PC-3 (cell line): ENCODE measurements at regions not wholly inside any gene's neighbourhood (a gene's known extent, or its start where the extent isn't known, plus 50 kb on each side); places are given as distances from the start of the nearest gene placed in this dataset.
A peak's percentile ranks its signal among the peaks of the same experiment; 100 is the strongest.

ENCODE experiments used
- EZH2 ChIP-seq: fragments of 300-600 bp; sonication (generic); IDR thresholded peaks from one replicate; pipeline ENCODE4 v1.6.1; 2017; ENCODE audit warnings: antibody characterized with exemption, mild to moderate bottlenecking, low read length; ENCODE audit not compliant: unreplicated experiment
- EZH2phosphoT487 ChIP-seq: fragments of 300-600 bp; sonication (generic); IDR thresholded peaks from 2 replicates; pipeline ENCODE4 v1.6.1; 2018; ENCODE audit warnings: mild to moderate bottlenecking, antibody characterized with exemption, low read length, borderline replicate concordance
- TF ChIP-seq, protein P1 (sequence below): fragments of 300-600 bp; sonication (generic); conservative IDR thresholded peaks from 2 replicates; pipeline ENCODE4 v1.5.1; 2017; ENCODE audit warnings: antibody characterized with exemption, low read depth, mild to moderate bottlenecking, low read length

DNA sequence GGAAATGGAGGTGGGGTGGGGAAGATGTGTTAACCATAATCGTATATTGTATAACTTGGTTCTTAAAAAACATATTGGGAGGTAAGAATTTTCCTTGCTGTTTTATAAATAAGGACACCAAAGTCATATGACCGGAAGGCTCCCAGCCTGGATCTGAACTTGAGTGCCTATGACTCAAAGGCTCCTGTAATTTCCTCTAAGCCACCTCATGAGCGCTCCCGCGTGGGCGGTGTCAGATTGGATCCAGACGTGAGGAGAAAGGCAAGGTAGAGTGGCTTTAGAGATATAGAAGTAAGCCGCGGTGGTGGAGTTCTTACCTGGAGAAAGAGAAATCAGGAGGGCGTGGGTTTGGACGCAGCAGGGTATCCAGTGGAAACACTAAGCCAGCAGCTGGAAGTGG lies 196.2 kb upstream of the NLRP1 start:
- TF ChIP-seq, protein P1, sequence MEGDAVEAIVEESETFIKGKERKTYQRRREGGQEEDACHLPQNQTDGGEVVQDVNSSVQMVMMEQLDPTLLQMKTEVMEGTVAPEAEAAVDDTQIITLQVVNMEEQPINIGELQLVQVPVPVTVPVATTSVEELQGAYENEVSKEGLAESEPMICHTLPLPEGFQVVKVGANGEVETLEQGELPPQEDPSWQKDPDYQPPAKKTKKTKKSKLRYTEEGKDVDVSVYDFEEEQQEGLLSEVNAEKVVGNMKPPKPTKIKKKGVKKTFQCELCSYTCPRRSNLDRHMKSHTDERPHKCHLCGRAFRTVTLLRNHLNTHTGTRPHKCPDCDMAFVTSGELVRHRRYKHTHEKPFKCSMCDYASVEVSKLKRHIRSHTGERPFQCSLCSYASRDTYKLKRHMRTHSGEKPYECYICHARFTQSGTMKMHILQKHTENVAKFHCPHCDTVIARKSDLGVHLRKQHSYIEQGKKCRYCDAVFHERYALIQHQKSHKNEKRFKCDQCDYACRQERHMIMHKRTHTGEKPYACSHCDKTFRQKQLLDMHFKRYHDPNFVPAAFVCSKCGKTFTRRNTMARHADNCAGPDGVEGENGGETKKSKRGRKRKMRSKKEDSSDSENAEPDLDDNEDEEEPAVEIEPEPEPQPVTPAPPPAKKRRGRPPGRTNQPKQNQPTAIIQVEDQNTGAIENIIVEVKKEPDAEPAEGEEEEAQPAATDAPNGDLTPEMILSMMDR = peak; percentile 53
- TF ChIP-seq EZH2phosphoT487 (no peak), EZH2 (no peak)
